ENCODE measurements at regions not wholly inside any gene's neighbourhood (a gene's known extent, or its start where the extent isn't known, plus 50 kb on each side); places are given as distances from the start of the nearest gene placed in this dataset.

DNA sequence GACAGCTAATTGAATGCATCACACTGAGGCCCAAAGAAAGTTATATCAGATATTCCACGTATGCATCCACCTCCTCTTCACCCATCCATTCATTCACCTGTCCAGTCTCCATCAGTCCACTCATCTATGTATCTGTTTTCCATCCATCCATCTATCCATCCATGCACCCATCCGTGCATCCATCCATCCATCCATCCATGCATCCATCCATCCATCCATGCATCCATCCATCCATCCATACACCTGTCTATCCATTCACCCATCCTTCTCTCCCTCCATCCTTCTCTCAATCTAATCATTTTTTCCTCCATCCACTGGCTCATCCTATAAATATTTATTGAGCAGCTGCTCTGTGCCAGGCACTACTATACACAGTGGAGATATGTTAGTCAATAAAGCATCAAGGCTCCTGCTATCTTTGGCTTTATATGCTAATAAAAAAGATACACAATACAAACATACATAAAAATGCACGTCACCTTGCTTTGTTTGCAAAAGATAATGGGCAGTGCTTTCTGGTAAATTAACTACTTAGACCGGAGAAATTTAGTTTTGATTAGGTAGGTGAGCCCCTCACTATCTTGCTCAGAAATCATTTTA lies 442.0 kb upstream of the KLF6 start:
- TF ChIP-seq, protein P1, sequence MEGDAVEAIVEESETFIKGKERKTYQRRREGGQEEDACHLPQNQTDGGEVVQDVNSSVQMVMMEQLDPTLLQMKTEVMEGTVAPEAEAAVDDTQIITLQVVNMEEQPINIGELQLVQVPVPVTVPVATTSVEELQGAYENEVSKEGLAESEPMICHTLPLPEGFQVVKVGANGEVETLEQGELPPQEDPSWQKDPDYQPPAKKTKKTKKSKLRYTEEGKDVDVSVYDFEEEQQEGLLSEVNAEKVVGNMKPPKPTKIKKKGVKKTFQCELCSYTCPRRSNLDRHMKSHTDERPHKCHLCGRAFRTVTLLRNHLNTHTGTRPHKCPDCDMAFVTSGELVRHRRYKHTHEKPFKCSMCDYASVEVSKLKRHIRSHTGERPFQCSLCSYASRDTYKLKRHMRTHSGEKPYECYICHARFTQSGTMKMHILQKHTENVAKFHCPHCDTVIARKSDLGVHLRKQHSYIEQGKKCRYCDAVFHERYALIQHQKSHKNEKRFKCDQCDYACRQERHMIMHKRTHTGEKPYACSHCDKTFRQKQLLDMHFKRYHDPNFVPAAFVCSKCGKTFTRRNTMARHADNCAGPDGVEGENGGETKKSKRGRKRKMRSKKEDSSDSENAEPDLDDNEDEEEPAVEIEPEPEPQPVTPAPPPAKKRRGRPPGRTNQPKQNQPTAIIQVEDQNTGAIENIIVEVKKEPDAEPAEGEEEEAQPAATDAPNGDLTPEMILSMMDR (IDR thresholded peaks at IDR 0.05 in 8 of 11, conservative IDR thresholded peaks at IDR 0.05 in 3 of 11): no peak
- TF ChIP-seq POLR2AphosphoS5 (IDR thresholded peaks at IDR 0.05): no peak
